Smooth muscle cell (in vitro differentiated cells): ENCODE measurements at regions not wholly inside any gene's neighbourhood (a gene's known extent, or its start where the extent isn't known, plus 50 kb on each side); places are given as distances from the start of the nearest gene placed in this dataset.
A peak's percentile ranks its signal among the peaks of the same experiment; 100 is the strongest.

Source experiments
- DNase-seq: peaks from one replicate; lab custom pipeline; 2025; ENCODE audit not compliant: unreplicated experiment; lab: John Stamatoyannopoulos, UW
- H2AFZ ChIP-seq: fragments of 200-600 bp; sonication (generic); 2 replicates; pipeline ENCODE4 v1.6.0; 2016; ENCODE audit warnings: antibody characterized with exemption, low read depth, mild to moderate bottlenecking
- H3F3A ChIP-seq: fragments of 200-600 bp; sonication (generic); 2 replicates; pipeline ENCODE4 v1.6.0; 2017; ENCODE audit warnings: antibody characterized with exemption, low read depth
- H3K27ac ChIP-seq: fragments of 200-600 bp; sonication (generic); 2 replicates; pipeline ENCODE4 v1.5.1; 2016; ENCODE audit warnings: low read depth, mild to moderate bottlenecking
- H3K27me3 ChIP-seq: fragments of 200-600 bp; sonication (generic); 2 replicates; pipeline ENCODE4 v1.6.1; 2016; ENCODE audit warnings: low read depth, mild to moderate bottlenecking
- H3K36me3 ChIP-seq: fragments of 200-600 bp; sonication (generic); 2 replicates; pipeline ENCODE4 v1.5.1; 2016; ENCODE audit warnings: low read depth
- H3K4me1 ChIP-seq: fragments of 200-600 bp; sonication (generic); 2 replicates; pipeline ENCODE4 v1.5.1; 2016; ENCODE audit warnings: low read depth
- H3K4me2 ChIP-seq: fragments of 200-600 bp; sonication (generic); 2 replicates; pipeline ENCODE4 v1.6.0; 2016; ENCODE audit warnings: mild to moderate bottlenecking
- H3K4me3 ChIP-seq: fragments of 200-600 bp; sonication (generic); 2 replicates; pipeline ENCODE4 v1.5.1; 2016; ENCODE audit warnings: mild to moderate bottlenecking
- H3K79me2 ChIP-seq: fragments of 200-600 bp; sonication (generic); 2 replicates; pipeline ENCODE4 v1.6.0; 2016; ENCODE audit warnings: low read depth, mild to moderate bottlenecking
- H3K9ac ChIP-seq: fragments of 200-600 bp; sonication (generic); 2 replicates; pipeline ENCODE4 v1.6.0; 2016; ENCODE audit warnings: low read depth
- H3K9me3 ChIP-seq: fragments of 200-600 bp; sonication (generic); replicated peaks from 2 replicates; pipeline ENCODE4 v1.5.1; 2016; ENCODE audit warnings: low read depth
- H4K20me1 ChIP-seq: fragments of 200-600 bp; sonication (generic); 2 replicates; pipeline ENCODE4 v1.6.0; 2016; ENCODE audit warnings: low read depth
- CTCF ChIP-seq: fragments of 200-600 bp; sonication (generic); IDR thresholded peaks from 2 replicates; pipeline ENCODE4 v1.5.1; 2017; ENCODE audit warnings: borderline replicate concordance, mild to moderate bottlenecking, antibody characterized with exemption; ENCODE audit not compliant: insufficient read depth, poor library complexity, severe bottlenecking
- WGBS: methylation state at CpG from one replicate; pipeline ENCODE4 v1.1.7; 2016; ENCODE audit warnings: low lambda C conversion rate; 5-methylcytosine and 5-hydroxymethylcytosine counted together

- Histone ChIP-seq H3K27ac (peak overlapping the region; percentile 86), H3K27me3 (no peaks in the 10 kb centered on the region), H3K9ac (no peak overlapping the region), H3K4me3 (no peak overlapping the region), H3K79me2 (peaks cover 45% of the 10 kb centered on the region), H3K4me1 (peaks cover 21% of the 10 kb centered on the region), H3F3A (peaks cover 30% of the 10 kb centered on the region), H3K36me3 (no peaks in the 10 kb centered on the region), H3K4me2 (no peak overlapping the region), H3K9me3 (no peaks in the 10 kb centered on the region), H2AFZ (no peak overlapping the region), H4K20me1 (peaks cover 44% of the 10 kb centered on the region)
- DNase-seq, result no peak
- WGBS, result 99% methylated on average over 7 of the region's 7 CpGs
- no peak for TF ChIP-seq CTCF
Observed at GRCh38 chr16:65315081-65315780, 193.4 kb upstream of the CDH11 start.

GRCh38 chr16:65314627-65315008, 192.8 kb upstream of the CDH11 start:
- H3K27ac ChIP-seq, result peak overlapping the region; percentile 86
- H3K4me3 ChIP-seq, result no peak overlapping the region
- H3K4me1 ChIP-seq, result peaks cover 21% of the 10 kb centered on the region
- H3K9ac ChIP-seq, result no peak overlapping the region
- H3K36me3 ChIP-seq, result no peaks in the 10 kb centered on the region
- H3K79me2 ChIP-seq, result peaks cover 45% of the 10 kb centered on the region
- H3K9me3 ChIP-seq, result no peaks in the 10 kb centered on the region
- peaks cover 30% of the 10 kb centered on the region for H3F3A ChIP-seq
- H3K4me2 ChIP-seq, result peak overlapping the region; percentile 28
- no peak for DNase-seq
- H2AFZ ChIP-seq, result no peak overlapping the region
- H4K20me1 ChIP-seq, result peaks cover 43% of the 10 kb centered on the region
- 20% methylated on average over 2 of the region's 2 CpGs for WGBS
- no peak for TF ChIP-seq CTCF
- no peaks in the 10 kb centered on the region for H3K27me3 ChIP-seq

GRCh38 chr16:65313936-65314626, 192.2 kb upstream of the CDH11 start:
- H2AFZ ChIP-seq, result no peak overlapping the region
- 77% methylated on average over 5 of the region's 5 CpGs for WGBS

More at GRCh38 chr16:65313936-65314626, 192.2 kb upstream of the CDH11 start:
- peak overlapping the region; percentile 76 for H3K4me2 ChIP-seq
- H3K36me3 ChIP-seq, result no peaks in the 10 kb centered on the region
- H3K79me2 ChIP-seq, result peaks cover 43% of the 10 kb centered on the region
- no peak overlapping the region for H3K9ac ChIP-seq
- no peak overlapping the region for H3K4me3 ChIP-seq
- no peaks in the 10 kb centered on the region for H3K27me3 ChIP-seq
- H3K4me1 ChIP-seq, result peaks cover 19% of the 10 kb centered on the region
- no peaks in the 10 kb centered on the region for H3K9me3 ChIP-seq
- no peak for DNase-seq
- H3K27ac ChIP-seq, result peak overlapping the region; percentile 86
- H3F3A ChIP-seq, result peaks cover 29% of the 10 kb centered on the region
- H4K20me1 ChIP-seq, result peaks cover 48% of the 10 kb centered on the region
- no peak for TF ChIP-seq CTCF
